GM19193 (cell line): ENCODE measurements at regions not wholly inside any gene's neighbourhood (a gene's known extent, or its start where the extent isn't known, plus 50 kb on each side); places are given as distances from the start of the nearest gene placed in this dataset.

Experiments
- POLR2A ChIP-seq: IDR thresholded peaks from 4 replicates; pipeline ENCODE4 v1.6.1; 2011; ENCODE audit not compliant: insufficient read depth, insufficient read length; ENCODE audit errors: extremely low read depth

- TF ChIP-seq POLR2A, result no peak
Observed at GRCh38 chr9:110125763-110126351, 82.1 kb downstream of the C9orf152 start.

GRCh38 chr9:110126499-110126941 lies 81.4 kb downstream of the C9orf152 start:
- no peak for TF ChIP-seq POLR2A

GRCh38 chr9:110126986-110127864 lies 80.7 kb downstream of the C9orf152 start:
- TF ChIP-seq POLR2A, result no peak

- TF ChIP-seq POLR2A, result no peak
Observed at GRCh38 chr9:110128664-110129329, 79.2 kb downstream of the C9orf152 start.

GRCh38 chr9:110129425-110129824 lies 78.5 kb downstream of the C9orf152 start:
- no peak for TF ChIP-seq POLR2A

- no peak for TF ChIP-seq POLR2A
Observed at GRCh38 chr9:110130211-110130610, 77.7 kb downstream of the C9orf152 start.

- TF ChIP-seq POLR2A, result no peak
Observed at GRCh38 chr9:110130791-110131416, 77.1 kb downstream of the C9orf152 start.

GRCh38 chr9:110131499-110131898 lies 76.5 kb downstream of the C9orf152 start:
- no peak for TF ChIP-seq POLR2A

GRCh38 chr9:110133059-110133458 lies 74.9 kb downstream of the C9orf152 start:
- no peak for TF ChIP-seq POLR2A

GRCh38 chr9:110133608-110134210 lies 74.2 kb downstream of the C9orf152 start:
- TF ChIP-seq POLR2A, result no peak

- no peak for TF ChIP-seq POLR2A
Observed at GRCh38 chr9:110135846-110136245, 72.1 kb downstream of the C9orf152 start.

- no peak for TF ChIP-seq POLR2A
Observed at GRCh38 chr9:110136802-110137201, 71.2 kb downstream of the C9orf152 start.

- no peak for TF ChIP-seq POLR2A
Observed at GRCh38 chr9:110140276-110140675, 67.7 kb downstream of the C9orf152 start.

- no peak for TF ChIP-seq POLR2A
Observed at GRCh38 chr9:110141227-110141793, 66.6 kb downstream of the C9orf152 start.
